Activated T-helper 1 cell treated with Interleukin-2 at 50 U/mL for 16 hours (primary cell): ENCODE measurements at regions not wholly inside any gene's neighbourhood (a gene's known extent, or its start where the extent isn't known, plus 50 kb on each side); places are given as distances from the start of the nearest gene placed in this dataset.

Experiments used
- DNase-seq: peaks from one replicate; pipeline ENCODE4 v3.0.0-alpha.2; 2020; ENCODE audit warnings: low read depth

- no peak for DNase-seq
Observed at GRCh38 chr14:65224799-65225198, 122.5 kb upstream of the MAX start.

DNA sequence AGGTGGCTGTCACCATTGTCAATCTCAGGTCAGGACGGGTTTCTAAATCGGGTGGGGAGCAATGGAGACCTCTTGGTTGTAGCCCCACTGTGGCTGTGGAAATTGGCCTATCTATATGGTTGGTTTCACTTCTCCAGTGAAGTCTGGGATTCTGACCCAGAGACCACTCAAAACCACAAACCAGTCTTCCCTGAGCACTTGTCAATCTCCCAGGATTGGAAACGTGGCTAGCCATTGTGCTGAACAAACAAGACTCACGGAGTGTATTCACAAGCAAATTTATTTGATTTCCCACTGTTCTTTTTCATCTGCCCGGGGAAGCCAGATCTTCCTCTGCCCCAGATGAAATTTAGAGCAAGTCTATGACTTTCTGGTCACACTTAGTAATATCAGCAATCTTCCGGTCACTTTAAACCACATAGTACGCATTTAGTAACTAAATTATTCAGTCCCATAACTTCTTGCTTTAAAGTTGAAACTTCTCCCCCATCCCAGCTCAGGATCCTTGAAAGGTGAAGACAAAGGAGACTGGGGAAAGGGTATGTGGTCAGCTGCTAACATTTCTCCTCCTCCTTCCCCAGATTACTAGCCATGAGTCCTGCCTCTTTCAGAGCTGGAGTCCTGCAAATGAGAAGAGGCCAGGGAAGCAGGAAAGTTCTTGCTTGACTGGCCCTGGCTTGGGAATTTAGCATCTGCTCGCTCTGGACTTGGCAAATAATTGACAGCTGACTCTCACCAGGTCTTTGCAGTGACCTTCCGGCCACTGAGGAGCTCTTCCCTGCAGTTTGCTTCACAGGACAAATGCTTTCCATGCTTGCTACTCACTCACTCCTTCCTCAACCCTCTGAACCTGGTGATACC is 123.2 kb upstream of the MAX start:
- no peak for DNase-seq

DNA sequence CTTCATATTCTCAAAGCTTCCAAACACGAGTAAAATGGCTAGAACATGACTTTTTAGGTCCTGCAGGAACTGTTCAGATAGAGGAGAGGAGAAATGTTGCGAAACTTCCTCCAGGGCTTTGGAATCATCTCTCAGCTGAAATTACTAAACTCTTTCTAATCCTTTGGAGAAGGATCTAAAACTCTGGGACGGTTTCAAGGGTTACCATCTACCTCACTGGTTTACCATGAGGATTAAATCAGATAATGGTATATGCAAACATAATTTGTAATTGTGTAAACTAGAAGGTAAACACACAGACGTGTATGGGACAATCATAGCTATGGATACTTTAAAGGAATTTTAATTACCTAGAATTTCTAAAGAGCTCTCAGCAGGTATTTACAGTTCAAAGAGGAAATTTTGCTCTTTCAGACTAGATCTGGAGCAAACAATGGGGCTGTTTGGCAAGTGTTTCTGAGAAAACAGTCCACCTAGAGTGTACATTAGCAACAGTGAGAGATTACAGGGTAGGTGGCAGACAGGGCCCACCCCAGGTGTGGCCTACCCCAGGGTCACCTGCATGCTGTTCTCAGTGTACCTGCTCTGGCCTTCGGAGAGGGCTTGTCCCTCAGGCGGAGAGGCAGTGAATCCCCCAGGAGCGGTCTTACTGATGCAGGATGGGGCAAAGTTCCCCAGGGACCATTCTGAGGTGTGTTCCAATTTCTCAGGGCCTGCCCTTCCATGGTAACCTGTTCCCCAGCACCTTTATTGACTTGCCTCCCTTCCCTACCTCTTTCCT is 124.7 kb upstream of the MAX start:
- DNase-seq = no peak

GRCh38 chr14:65228436-65228835 is 126.1 kb upstream of the MAX start:
- no peak for DNase-seq

GRCh38 chr14:65228956-65229747 is 126.8 kb upstream of the MAX start:
- no peak for DNase-seq

DNA sequence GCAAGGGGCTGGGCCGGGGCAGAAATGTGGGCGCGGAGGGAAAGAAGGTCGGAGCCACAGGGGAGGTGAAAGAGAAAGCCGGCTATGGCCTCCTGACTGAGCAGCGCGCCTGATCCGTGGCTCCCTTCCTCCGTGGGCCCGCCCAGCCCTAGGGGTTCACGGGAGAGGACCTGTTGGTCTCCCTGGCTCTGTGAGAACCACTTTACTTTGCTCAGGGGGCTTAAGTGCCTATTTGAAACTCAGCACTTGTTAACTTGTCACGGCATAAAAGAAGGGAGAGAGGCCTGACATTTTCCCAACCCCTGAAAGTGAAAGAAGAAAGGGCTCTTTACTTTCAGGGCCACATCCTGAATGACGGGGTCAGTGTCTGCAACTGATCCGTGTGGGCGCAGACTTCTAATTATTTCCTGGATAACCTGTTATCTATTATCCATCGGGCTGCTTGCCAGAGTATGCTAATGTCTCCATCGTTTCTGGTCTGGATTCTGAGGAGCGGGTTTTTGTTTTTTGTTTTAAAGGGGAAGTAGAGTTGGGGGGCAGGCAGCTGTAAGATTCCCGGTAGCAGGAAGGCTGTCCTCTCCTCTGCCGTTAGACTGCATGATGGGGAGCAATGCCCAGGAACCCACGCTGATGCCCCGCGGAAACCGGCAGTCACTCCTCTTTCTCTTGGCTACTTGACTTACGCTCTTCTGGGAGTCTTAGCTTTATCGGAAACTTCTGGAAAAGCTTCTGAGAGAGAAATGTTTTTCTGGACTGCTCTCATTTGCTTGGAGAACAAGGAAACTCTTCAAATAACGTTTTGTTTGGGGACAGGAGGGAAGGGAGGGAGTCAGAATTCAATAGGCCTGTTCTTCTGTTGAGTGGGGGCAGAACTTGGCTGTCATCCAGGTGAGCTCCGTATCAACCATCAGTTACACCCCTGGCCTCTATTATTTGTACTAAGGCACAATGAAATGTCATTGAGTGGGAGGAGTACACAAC is 127.7 kb upstream of the MAX start:
- no peak for DNase-seq

- no peak for DNase-seq
Observed at GRCh38 chr14:65231286-65231980, 129.1 kb upstream of the MAX start.

DNA sequence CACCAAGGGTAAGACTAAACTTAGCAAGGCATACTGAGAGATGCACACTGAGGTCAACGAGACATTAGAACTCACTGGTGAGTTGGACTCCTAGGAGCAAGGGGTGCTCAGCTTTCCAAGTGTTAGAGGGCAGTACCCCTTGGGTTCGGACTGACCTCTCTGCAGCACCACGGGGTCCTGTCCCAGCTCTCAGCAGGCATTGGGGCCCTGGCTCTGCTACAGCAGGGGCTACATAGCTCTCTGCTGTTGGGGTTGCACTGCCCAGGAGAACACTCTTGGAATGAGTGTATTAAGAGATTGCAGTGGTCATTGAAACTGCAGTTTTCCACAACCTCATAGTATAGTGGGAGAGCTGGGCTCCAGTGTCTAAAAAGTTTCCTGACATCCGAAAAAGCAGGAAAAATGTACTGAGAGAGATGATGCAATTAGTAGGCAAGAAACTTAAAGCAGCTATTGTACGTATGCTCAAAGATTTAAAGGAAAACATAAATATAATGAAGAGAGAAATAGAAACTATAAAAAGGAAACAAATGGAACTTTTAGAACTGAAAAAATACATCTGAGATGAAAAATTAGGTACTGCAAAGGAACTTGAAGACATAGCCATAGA is 132.5 kb upstream of the MAX start:
- no peak for DNase-seq

DNA sequence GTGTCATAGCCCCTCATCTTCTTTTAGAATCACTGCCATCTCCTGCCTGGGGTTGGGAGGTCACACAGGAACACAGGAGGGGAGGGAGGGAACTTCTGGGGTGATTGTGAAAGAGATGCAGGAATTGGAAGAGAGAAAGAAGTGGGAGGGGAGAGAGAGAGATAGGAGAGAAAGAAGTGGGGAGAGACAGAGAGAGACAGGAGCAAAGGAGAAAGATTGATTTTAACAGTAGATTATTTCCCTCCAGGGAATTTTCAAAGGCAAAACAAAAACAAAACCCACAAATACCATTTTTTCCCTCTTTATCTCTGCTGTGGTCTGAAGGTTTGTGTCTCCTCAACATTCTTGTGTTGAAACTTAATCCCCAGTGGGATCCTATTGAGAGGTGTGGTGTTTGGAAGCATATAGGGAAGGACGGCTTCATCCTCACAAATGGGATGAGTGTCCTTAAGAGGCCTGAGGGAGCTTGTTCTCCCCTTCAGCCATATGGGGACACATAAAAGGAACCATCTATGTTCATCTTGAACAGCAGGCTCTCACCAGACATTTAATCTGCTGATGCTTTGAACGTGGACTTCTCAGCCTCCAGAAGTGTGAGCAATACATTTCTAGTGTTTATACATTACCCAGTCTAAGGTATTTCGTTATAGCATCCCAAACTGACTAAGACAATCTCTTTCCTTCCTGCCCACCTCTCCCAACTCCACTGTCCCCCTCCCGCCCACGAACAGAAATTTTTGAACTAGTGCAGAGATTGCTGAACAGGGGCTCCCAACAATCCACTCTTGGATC is 134.9 kb upstream of the MAX start:
- no peak for DNase-seq

DNA sequence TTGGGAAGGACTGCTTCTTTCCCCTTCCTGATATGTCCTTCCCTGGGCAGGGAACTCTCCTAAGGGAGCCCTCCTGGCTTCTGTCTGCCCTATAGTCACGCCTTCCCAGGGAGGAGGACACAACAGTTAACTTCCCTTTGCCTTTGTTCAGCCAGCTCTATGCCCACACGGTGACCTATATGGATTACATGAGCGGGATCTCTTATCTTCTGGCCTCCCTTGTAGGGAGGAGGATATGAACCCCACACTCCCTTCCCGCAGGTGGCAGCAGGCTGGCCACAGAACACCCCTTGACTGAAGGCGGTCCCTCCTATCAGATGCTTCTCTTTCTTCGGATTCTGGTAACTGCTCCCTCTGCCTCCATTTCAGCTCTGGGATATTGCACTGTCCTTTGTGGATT is 135.6 kb upstream of the MAX start:
- no peak for DNase-seq

- DNase-seq = no peak
Observed at GRCh38 chr14:65238456-65238855, 136.1 kb upstream of the MAX start.

- no peak for DNase-seq
Observed at GRCh38 chr14:65239143-65239937, 137.0 kb upstream of the MAX start.

- DNase-seq = no peak
Observed at GRCh38 chr14:65239938-65240296, 137.6 kb upstream of the MAX start.

DNA sequence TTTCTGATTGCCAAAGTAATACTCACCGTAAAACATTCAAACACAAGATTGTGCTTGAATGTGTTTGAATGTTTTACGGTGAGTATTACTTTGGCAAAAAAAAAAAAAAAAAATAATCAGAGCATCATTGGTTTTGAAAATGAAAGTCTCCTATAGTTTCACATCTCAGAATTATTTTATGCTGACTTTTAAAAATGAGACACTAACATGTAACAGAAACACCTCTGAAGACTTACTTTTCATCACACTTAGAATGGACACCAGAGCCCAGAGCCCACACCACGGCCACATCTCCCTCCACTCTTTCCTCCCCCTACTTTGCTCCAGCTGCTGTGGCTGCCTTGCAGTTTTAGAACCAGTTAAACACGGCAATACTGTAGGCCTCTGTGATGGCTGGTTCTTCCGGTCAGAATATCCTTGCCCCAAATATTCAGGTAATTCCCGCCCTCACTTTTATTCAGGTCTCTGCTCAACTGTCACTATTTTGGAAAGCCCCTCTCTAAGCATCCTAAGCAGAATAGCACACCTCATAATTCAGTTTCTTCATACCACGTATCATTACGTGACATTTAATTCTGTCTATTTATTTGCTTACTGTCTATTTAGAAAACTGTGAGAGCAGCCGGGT is 138.9 kb upstream of the MAX start:
- no peak for DNase-seq

GRCh38 chr14:65242732-65243134 is 140.4 kb upstream of the MAX start:
- no peak for DNase-seq

DNA sequence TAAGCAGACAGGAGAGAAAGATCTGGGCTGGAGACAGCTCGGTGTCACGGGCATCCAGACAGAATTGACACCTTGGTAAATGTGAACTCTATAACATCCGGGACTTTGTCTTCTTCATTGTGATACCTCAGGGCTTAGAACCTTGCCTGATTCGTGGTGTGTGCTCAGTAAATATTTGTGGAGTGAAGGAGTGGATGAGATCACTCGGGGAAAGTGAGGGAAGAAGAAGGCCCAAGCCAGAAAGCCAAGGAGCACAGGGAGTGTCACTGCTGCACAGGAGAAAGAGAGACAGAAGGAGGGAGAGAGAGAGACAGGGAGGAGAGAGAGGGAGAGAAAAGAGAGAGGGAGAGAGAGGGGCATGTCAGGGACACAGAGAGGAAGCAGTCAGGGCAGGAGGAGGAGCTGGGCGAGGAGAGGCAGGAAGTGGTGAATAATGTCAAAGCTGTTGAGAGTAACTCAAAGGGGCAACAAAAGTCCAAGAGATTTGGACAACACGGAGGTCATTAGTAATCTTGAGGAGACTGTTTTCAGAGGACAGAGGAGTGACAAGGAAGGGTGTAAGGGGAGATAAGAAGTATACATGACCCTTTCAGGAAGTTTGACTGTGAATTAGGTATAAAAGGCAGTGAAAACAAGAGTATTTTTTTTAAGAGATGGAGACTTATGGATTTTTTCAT is 141.6 kb upstream of the MAX start:
- DNase-seq = no peak

DNA sequence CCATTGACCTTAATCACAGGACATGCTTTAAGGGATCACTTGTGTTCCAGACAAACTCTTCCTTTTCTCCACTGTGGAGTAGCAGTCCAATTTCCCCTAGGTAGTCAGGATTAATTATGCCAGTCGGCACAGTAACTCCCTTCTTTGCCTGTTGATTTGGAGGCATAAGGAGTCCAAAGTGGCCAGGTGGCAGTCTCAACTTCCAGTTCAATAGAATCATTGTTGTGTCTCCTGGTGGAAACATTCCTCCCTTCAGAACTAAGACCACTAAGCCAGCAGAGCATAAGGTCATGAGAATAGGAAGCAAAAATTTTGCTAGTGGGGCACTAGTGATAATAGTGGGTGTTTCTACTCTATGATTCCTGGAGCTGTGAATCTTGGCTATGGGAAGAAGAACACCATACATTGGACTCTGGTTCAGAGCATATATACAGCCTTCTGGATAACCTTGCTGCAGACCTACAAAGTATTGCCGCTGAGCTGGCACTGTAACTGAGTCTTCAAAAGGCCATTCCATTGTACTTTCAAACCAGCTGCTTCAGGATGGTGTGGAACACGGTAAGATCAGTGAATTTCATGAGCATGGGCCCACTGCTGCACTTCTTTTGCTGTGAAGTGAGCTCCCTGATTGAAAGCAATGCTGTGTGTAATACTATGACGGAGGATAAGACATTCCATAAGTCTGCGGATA is 147.3 kb upstream of the MAX start:
- no peak for DNase-seq
